Glutamatergic neuron (in vitro differentiated cells): ENCODE measurements at regions not wholly inside any gene's neighbourhood (a gene's known extent, or its start where the extent isn't known, plus 50 kb on each side); places are given as distances from the start of the nearest gene placed in this dataset.

Experiments used
- DNase-seq: peaks from one replicate; pipeline ENCODE4 v3.0.0; 2022
- H3K27ac Mint-ChIP-seq: one replicate; pipeline ENCODE4 v1.8.0; 2020; ENCODE audit warnings: mild to moderate bottlenecking, mixed read lengths, inconsistent platforms; ENCODE audit not compliant: unreplicated experiment
- H3K27me3 Mint-ChIP-seq: one replicate; pipeline ENCODE4 v1.8.0; 2020; ENCODE audit warnings: mild to moderate bottlenecking, moderate library complexity, mixed read lengths, inconsistent platforms; ENCODE audit not compliant: unreplicated experiment
- H3K36me3 Mint-ChIP-seq: one replicate; pipeline ENCODE4 v1.8.0; 2020; ENCODE audit warnings: mild to moderate bottlenecking, mixed read lengths, inconsistent platforms; ENCODE audit not compliant: unreplicated experiment
- H3K4me1 Mint-ChIP-seq: one replicate; pipeline ENCODE4 v1.8.0; 2020; ENCODE audit warnings: mild to moderate bottlenecking, low read depth, mixed read lengths, inconsistent platforms; ENCODE audit not compliant: unreplicated experiment
- H3K4me3 Mint-ChIP-seq: one replicate; pipeline ENCODE4 v1.8.0; 2020; ENCODE audit warnings: mild to moderate bottlenecking, mixed read lengths, inconsistent platforms; ENCODE audit not compliant: unreplicated experiment
- H3K9me3 Mint-ChIP-seq: one replicate; pipeline ENCODE4 v1.8.0; 2020; ENCODE audit warnings: mild to moderate bottlenecking, moderate library complexity, mixed read lengths, inconsistent platforms; ENCODE audit not compliant: unreplicated experiment
- TF ChIP-seq, protein P1 (sequence below): fragments of 200-600 bp; sonication (generic); IDR thresholded peaks from one replicate; pipeline ENCODE4 v1.5.0; 2021; ENCODE audit not compliant: partially characterized antibody, unreplicated experiment

DNA sequence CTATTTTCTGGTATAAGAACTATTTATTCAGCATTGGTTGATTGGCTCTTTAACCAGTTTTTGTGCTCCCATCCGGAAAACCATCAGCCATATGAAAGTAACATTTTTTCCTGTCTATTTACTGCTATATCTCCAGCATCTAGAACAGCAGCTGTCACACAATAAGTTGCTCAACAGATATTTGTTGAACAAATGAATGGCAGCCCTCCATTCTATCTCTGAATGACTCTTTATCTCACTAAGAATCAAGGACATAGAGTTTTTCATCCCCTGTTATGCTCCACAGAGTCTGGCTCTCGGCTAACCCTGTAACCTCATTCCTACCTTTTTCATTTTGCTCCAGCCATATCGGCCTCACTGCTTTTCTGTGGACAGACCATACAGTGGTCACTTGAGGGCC is 145.5 kb downstream of the SLITRK6 start:
- Mint-ChIP-seq H3K27ac (no peak overlapping the region), H3K36me3 (no peaks in the 10 kb centered on the region), H3K27me3 (no peaks in the 10 kb centered on the region), H3K4me1 (no peaks in the 10 kb centered on the region), H3K9me3 (peaks cover 2% of the 10 kb centered on the region), H3K4me3 (no peak overlapping the region)
- TF ChIP-seq, protein P1, sequence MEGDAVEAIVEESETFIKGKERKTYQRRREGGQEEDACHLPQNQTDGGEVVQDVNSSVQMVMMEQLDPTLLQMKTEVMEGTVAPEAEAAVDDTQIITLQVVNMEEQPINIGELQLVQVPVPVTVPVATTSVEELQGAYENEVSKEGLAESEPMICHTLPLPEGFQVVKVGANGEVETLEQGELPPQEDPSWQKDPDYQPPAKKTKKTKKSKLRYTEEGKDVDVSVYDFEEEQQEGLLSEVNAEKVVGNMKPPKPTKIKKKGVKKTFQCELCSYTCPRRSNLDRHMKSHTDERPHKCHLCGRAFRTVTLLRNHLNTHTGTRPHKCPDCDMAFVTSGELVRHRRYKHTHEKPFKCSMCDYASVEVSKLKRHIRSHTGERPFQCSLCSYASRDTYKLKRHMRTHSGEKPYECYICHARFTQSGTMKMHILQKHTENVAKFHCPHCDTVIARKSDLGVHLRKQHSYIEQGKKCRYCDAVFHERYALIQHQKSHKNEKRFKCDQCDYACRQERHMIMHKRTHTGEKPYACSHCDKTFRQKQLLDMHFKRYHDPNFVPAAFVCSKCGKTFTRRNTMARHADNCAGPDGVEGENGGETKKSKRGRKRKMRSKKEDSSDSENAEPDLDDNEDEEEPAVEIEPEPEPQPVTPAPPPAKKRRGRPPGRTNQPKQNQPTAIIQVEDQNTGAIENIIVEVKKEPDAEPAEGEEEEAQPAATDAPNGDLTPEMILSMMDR, result no peak
- DNase-seq, result no peak

DNA sequence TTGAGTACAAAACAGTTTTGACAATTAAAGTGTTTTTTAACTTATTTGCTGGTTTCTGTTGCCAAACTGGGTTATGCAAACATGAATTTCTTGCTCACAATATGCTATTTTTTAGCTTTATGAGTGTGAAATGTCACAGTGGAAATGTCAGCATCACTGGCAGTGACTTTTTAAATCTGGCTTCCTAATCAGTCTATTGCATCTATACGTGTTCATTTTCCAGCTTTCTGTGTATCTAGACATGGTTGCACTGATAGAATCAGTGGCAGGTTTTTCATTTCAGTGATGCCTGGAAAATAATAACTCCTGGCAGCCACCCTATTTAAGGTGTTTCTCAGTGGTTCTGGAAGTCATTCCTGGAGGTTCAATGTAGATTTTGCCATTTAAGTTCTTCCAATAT is 146.7 kb downstream of the SLITRK6 start:
- no peak for DNase-seq
- Mint-ChIP-seq H3K27ac (no peak overlapping the region), H3K27me3 (no peaks in the 10 kb centered on the region), H3K4me3 (no peak overlapping the region), H3K9me3 (peaks cover 2% of the 10 kb centered on the region), H3K4me1 (no peaks in the 10 kb centered on the region), H3K36me3 (no peaks in the 10 kb centered on the region)
- TF ChIP-seq, protein P1, result no peak

DNA sequence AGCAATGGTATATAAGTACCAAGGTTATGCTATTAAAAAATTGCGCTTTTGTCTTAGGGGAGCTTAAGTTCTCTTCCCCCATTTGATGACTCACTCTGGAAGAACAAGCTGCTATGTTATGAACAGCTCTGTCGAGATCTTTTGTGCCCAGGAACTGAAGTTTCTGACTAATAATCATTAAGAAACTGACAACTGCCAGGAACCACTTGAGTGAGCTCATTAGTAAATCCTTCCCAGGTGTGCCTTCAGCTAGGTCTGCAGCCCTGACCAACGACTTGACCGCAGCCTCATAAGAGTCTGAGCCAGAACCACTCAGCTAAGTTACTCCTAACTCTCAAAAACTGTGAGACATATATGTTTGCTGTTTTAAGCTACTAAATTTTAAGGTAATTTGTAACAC is 147.8 kb downstream of the SLITRK6 start:
- H3K4me3 Mint-ChIP-seq, result no peak overlapping the region
- TF ChIP-seq, protein P1, result no peak
- no peaks in the 10 kb centered on the region for H3K27me3 Mint-ChIP-seq
- H3K4me1 Mint-ChIP-seq, result no peaks in the 10 kb centered on the region
- peaks cover 2% of the 10 kb centered on the region for H3K9me3 Mint-ChIP-seq
- H3K36me3 Mint-ChIP-seq, result no peaks in the 10 kb centered on the region
- DNase-seq, result no peak
- no peak overlapping the region for H3K27ac Mint-ChIP-seq

DNA sequence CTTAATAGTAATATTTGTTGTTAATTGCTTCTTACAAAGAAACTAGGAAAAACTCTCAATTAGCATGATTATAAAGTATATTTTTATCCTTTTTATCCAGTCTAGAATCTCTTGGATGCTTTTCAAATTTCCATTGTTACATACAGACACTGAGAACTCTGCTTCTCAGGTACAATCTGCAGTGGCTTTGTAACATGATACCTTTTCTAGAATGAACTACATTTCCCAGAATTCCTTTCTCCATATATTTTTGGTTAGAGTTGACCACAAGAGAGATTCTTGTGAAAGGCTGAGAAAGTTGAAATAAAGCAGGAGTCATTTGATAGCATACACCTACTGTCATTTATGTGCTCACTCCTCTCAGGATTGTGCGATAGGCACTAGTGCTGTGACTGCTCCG is 148.6 kb downstream of the SLITRK6 start:
- peaks cover 2% of the 10 kb centered on the region for H3K9me3 Mint-ChIP-seq

DNA sequence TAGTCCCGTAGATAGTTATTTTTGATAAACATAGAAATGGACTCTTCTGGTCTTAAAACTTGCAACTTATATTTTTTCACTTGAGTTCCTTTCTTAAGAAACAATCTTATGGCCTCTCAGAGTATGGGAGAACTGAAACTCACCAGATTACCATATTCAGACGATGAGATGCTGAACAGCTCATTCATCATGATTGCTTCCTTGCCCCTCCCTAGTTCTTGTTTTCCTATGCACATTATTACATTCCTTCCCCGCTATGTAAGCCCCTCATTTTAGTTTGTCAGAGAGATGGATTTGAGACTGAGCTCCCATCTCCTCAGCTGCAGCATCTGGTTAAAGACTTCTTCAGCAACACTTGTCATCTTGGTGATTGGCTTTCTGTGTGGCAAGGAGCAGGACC is 158.5 kb downstream of the SLITRK6 start:
- no peaks in the 10 kb centered on the region for H3K4me1 Mint-ChIP-seq
- H3K4me3 Mint-ChIP-seq, result no peak overlapping the region
- no peaks in the 10 kb centered on the region for H3K9me3 Mint-ChIP-seq
- H3K36me3 Mint-ChIP-seq, result no peaks in the 10 kb centered on the region
- no peaks in the 10 kb centered on the region for H3K27me3 Mint-ChIP-seq
- no peak overlapping the region for H3K27ac Mint-ChIP-seq
- DNase-seq, result no peak
- TF ChIP-seq, protein P1, result no peak

More for the DNA sequence above, 148.6 kb downstream of the SLITRK6 start:
- Mint-ChIP-seq H3K36me3 (no peaks in the 10 kb centered on the region), H3K27ac (no peak overlapping the region), H3K27me3 (no peaks in the 10 kb centered on the region), H3K4me3 (no peak overlapping the region), H3K4me1 (no peaks in the 10 kb centered on the region)
- no peak for DNase-seq
- TF ChIP-seq, protein P1, result no peak
